GM12892 (cell line): ENCODE measurements at regions not wholly inside any gene's neighbourhood (a gene's known extent, or its start where the extent isn't known, plus 50 kb on each side); places are given as distances from the start of the nearest gene placed in this dataset.

Source experiments
- POLR2AphosphoS5 ChIP-seq: IDR thresholded peaks from 2 replicates; pipeline ENCODE4 v1.6.1; 2011; ENCODE audit warnings: low read depth, low read length, control low read depth
- TAF1 ChIP-seq: IDR thresholded peaks from 2 replicates; pipeline ENCODE4 v1.6.1; 2011; ENCODE audit warnings: low read depth, mild to moderate bottlenecking, control low read depth, low read length, borderline replicate concordance

DNA sequence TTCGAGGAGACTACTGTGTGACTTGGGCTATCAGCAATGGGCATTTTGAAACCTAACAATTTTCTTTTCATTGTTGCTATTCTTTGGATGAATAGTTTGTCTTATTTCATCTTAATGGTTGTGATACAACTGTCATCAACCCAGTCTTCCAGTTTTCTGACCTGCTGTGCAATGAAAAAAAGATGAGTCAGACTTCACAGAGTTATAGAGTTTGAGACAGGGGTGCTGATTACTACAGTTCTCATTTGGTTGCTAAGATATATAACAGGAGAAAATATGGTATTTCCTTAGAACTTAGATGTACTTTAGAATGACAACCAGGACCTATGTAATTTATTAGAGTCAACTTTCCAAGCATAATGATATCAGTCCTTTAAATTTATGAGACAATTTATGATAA, 564.4 kb upstream of the NUDT12 start:
- no peak for TF ChIP-seq POLR2AphosphoS5
- no peak for TF ChIP-seq TAF1
